Ascending aorta (tissue), 2 donors: ENCODE measurements at regions not wholly inside any gene's neighbourhood (a gene's known extent, or its start where the extent isn't known, plus 50 kb on each side); places are given as distances from the start of the nearest gene placed in this dataset.

Experiments used
- DNase-seq, 2 donors: peaks; one replicate each; pipeline ENCODE4 v3.0.0-alpha.2; 2019; ENCODE audit warnings: low spot score in 2 of 2
- H3K27ac ChIP-seq, 2 donors: fragments of 200-600 bp; sonication (generic); one replicate each; pipeline ENCODE4 v1.5.1; 2016 to 2017; ENCODE audit warnings: mild to moderate bottlenecking in 1 of 2
- H3K27me3 ChIP-seq: fragments of 200-600 bp; sonication (generic); one replicate; pipeline ENCODE4 v1.5.1; 2017
- H3K36me3 ChIP-seq, 2 donors: fragments of 200-600 bp; sonication (generic); one replicate each; pipeline ENCODE4 v1.5.1; 2016
- H3K4me1 ChIP-seq, 2 donors: fragments of 200-600 bp; sonication (generic); one replicate each; pipeline ENCODE4 v1.5.1; 2016 to 2017; ENCODE audit warnings: mild to moderate bottlenecking in 1 of 2
- H3K4me3 ChIP-seq, 2 donors: fragments of 200-600 bp; sonication (generic); one replicate each; pipeline ENCODE4 v1.5.1; 2016 to 2017; ENCODE audit warnings: mild to moderate bottlenecking in 1 of 2
- H3K9me3 ChIP-seq, 2 donors: fragments of 200-600 bp; sonication (generic); one replicate each; pipeline ENCODE4 v1.5.1; 2016
- intact Hi-C: fragments of 100-400 bp; cut with DNase I; formaldehyde crosslinking; loops from one replicate; pipeline ENCODE4 v1.15.1; 2023
- TF ChIP-seq, protein P1 (sequence below), 3 experiments: fragments of 200-600 bp in 2 of 3; fragments of 450-650 bp in 1 of 3; sonication (generic) in 2 of 3; IDR thresholded peaks; one replicate each; pipeline ENCODE4 v1.5.1; 2016 to 2019; ENCODE audit warnings: antibody characterized with exemption in 3 of 3, mild to moderate bottlenecking in 1 of 3, moderate library complexity in 1 of 3

DNA sequence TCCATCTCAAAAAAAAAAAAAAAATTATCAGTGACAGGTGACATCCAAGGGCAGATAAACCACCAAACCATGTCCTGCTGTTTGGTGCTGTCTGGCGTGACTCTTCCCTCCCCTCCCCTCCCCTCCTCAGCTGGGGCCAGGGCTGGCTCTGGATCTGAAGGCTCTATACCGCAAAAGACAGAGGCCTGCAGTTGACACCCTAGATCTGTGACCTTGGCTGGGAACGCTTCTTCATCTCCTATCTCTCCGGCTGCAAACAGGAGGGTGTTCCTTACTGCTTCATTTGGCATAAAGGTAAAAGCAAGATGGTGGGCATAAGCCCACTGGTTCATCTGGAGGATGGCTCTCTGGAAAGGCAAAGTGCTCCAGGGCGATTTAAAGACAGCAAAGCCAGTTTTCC, 126.8 kb upstream of the PRMT8 start:
- Histone ChIP-seq H3K27ac (no peak overlapping the region), H3K4me1 (no peaks in the 10 kb centered on the region), H3K9me3 (no peaks in the 10 kb centered on the region), H3K27me3 (no peaks in the 10 kb centered on the region), H3K36me3 (no peaks in the 10 kb centered on the region), H3K4me3 (no peak overlapping the region)
- DNase-seq = peak in 1 of 2 donors; percentile 56
- intact Hi-C loops = no loop called here
- TF ChIP-seq, protein P1, sequence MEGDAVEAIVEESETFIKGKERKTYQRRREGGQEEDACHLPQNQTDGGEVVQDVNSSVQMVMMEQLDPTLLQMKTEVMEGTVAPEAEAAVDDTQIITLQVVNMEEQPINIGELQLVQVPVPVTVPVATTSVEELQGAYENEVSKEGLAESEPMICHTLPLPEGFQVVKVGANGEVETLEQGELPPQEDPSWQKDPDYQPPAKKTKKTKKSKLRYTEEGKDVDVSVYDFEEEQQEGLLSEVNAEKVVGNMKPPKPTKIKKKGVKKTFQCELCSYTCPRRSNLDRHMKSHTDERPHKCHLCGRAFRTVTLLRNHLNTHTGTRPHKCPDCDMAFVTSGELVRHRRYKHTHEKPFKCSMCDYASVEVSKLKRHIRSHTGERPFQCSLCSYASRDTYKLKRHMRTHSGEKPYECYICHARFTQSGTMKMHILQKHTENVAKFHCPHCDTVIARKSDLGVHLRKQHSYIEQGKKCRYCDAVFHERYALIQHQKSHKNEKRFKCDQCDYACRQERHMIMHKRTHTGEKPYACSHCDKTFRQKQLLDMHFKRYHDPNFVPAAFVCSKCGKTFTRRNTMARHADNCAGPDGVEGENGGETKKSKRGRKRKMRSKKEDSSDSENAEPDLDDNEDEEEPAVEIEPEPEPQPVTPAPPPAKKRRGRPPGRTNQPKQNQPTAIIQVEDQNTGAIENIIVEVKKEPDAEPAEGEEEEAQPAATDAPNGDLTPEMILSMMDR (IDR thresholded peaks at IDR 0.05) = no peak

DNA sequence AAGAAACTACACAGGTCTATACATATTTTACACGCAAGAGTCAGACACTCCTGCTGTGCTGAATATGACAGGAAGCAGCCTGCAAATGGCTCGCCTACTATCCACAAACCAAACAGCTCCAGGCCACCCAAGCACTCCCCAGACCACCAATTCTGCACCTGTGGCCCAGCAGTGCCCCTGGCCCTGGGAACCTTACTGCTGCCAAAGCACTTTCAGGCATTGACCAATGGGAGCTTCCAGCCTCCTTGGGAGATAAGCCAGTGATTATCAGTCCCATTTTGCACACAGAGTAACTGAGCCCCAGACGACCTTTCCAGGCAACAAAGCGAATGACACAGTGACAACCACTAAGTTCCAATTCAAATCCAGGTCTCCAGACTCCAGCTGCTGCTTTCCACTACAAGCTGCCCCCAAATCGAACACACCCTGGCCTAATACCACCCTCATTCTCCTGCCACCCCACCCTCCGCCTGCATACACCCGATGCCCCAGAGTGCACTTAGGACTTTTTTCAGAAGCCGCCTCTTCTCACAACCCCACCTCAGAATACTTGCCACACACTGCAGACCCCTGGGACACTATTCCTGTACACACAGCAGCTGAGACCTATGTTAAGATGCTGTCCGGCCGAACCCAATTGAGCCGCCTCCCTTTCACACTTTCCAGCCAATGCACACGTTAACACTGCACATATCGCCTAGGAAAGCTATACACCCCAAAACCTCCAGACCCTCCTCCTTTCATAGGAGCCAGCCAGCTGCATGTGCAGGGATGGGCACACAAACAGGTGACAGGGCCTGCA, 126.1 kb upstream of the PRMT8 start:
- DNase-seq = peak in 1 of 2 donors; percentile 46
- Histone ChIP-seq H3K27me3 (no peaks in the 10 kb centered on the region), H3K36me3 (no peaks in the 10 kb centered on the region), H3K27ac (no peak overlapping the region), H3K4me1 (no peaks in the 10 kb centered on the region), H3K9me3 (no peaks in the 10 kb centered on the region), H3K4me3 (no peak overlapping the region)
- TF ChIP-seq, protein P1 (IDR thresholded peaks at IDR 0.05) = no peak
- intact Hi-C loops = no loop called here

DNA sequence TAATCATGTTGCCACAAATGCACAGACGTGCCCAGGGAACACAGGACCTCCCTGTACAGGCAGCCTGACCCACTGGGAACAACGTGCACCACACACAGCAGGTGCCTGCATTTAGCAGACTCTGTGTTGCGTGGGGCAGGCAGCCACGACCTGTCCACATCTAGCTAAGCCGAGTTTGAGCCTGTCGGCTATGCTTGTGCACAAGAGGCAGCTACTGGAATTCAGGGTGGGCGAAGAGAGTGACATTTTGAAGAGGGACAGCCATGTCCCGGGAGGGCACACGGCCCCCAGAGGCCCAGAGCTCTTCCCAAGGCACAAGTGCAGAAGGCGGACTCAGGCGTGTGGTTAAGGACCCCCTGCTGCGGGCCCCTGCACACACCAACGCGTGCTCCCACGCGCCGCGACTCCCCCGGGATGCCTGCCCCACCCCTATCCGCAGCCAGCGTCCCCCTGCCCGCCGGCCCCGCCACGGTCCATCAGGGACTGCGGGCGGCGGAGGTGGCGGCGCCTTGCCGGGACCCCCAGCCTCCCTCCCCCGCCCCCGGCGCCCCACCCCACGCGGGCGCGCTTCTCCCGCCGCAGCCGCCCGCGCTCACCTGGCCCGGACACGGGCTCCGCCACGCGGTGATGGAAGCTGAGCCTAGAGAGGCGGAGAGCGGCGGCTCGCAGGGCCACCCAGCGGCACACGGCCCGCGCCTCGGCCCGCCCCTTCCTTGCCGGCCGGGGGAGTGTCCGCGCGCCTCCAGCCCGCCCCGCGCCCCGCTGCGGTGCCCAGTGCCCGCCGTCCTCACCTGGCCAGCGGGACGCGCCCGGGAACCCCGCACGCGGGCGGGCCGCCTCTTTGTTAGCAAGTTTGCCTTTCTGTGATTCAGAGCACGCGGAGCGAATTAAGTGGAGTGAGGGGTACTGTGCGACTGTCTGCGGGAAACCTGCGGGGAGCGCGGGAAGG, 125.3 kb upstream of the PRMT8 start:
- Histone ChIP-seq H3K36me3 (no peaks in the 10 kb centered on the region), H3K27ac (no peak overlapping the region), H3K9me3 (no peaks in the 10 kb centered on the region), H3K4me3 (peak overlapping the region; percentile 47 to 48), H3K27me3 (no peaks in the 10 kb centered on the region), H3K4me1 (no peaks in the 10 kb centered on the region)
- intact Hi-C loops = no loop called here
- DNase-seq = peak in 1 of 2 donors; percentile 54
- TF ChIP-seq, protein P1 (IDR thresholded peaks at IDR 0.05) = no peak

DNA sequence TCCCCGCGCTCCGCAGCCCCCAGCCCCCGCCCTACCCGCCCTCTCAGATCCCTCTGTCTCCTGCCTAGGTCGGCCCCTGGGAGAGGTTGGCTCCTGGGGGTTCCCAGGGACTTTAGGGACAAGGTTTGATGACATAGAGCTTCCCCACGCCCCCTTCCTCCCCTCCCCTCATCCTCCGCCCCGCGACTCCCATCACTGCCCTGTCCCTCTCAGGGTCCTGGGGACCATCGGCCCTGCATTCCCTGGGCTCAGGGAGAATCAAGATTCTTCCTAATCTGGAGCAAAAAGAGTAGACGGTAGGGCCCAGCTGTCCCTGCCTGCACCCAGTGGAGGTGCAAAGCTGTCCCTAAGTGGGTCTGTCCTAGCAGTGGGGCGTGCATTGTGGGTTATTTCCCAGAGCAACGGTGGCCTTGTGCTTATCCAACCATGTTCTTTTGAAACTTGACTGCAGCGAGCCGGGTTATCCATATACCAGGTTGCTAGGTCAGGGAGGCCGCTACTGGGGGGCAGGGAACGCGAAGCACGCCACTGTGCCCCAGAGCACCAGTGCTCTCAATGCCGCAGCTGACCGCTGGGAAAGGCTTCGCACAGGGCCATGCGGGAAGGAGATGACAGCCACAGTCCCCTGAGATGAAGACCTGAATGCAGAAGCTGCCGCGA, 124.4 kb upstream of the PRMT8 start:
- DNase-seq = peak in 1 of 2 donors; percentile 33
- intact Hi-C loops = no loop called here
- TF ChIP-seq, protein P1 (IDR thresholded peaks at IDR 0.05) = no peak
- no peaks in the 10 kb centered on the region for H3K27me3 ChIP-seq
- H3K9me3 ChIP-seq = no peaks in the 10 kb centered on the region
- H3K4me3 ChIP-seq = peak overlapping the region; percentile 47 to 48
- H3K27ac ChIP-seq = no peak overlapping the region
- no peaks in the 10 kb centered on the region for H3K4me1 ChIP-seq
- H3K36me3 ChIP-seq = no peaks in the 10 kb centered on the region

DNA sequence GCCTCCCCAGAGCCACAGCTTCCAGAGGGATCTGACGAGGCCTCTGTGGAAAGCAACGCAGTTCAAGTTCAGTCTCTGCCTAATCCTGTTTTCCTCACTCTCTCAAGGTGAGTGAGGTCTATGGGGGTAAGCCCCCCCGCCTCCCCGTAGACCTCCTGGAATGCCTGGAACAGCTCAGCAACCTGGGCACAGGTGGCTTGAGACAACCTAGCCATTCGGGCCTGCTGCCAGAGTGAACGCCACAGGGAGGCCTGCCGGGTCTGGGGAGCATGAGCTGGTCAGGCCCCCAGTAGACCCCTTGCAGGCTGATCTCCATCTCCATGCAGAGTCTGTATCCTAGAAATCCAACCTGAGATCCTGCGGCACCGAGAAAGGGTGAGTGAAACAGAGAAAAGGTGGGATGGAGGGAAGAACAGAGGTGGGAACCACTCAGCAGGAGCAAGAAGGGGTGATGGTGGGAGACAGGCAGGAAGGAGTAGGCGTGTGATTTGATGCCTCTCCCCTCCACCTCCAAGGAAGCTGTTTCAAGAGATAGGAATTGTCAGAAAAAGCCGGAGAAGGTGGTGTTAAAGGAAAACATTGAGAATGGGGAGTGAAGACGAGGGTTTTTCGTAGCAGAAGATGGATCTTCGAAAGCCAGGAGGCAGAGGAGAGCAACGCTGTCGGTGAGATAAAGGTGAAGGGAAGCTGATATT, 123.1 kb upstream of the PRMT8 start:
- Histone ChIP-seq H3K9me3 (no peaks in the 10 kb centered on the region), H3K27me3 (no peaks in the 10 kb centered on the region), H3K4me3 (no peak overlapping the region), H3K36me3 (no peaks in the 10 kb centered on the region), H3K4me1 (no peaks in the 10 kb centered on the region), H3K27ac (no peak overlapping the region)
- TF ChIP-seq, protein P1 (IDR thresholded peaks at IDR 0.05) = no peak
- DNase-seq = peak in 1 of 2 donors; percentile 27
- intact Hi-C loops = no loop called here
